HG03159 (cell line): ENCODE measurements at regions not wholly inside any gene's neighbourhood (a gene's known extent, or its start where the extent isn't known, plus 50 kb on each side); places are given as distances from the start of the nearest gene placed in this dataset.
A peak's percentile ranks its signal among the peaks of the same experiment; 100 is the strongest.

Source experiments
- ATAC-seq: cut with Tn5 transposase; IDR thresholded peaks from one replicate; pipeline ENCODE4 v1.9.1; 2021; ENCODE audit warnings: mild to moderate bottlenecking, moderate library complexity; ENCODE audit not compliant: unreplicated experiment

- no peak for ATAC-seq
Observed at GRCh38 chr3:135849827-135850226, 115.7 kb upstream of the PPP2R3A start.

- no peak for ATAC-seq
Observed at GRCh38 chr3:135851201-135852081, 114.1 kb upstream of the PPP2R3A start.

- ATAC-seq: no peak
Observed at GRCh38 chr3:135853981-135854380, 111.5 kb upstream of the PPP2R3A start.

- no peak for ATAC-seq
Observed at GRCh38 chr3:135860761-135861160, 104.8 kb upstream of the PPP2R3A start.

GRCh38 chr3:135862361-135862760, 103.2 kb upstream of the PPP2R3A start:
- ATAC-seq: no peak

- no peak for ATAC-seq
Observed at GRCh38 chr3:135864060-135864459, 101.5 kb upstream of the PPP2R3A start.

- ATAC-seq: peak; percentile 55
Observed at GRCh38 chr3:135865085-135865484, 100.4 kb upstream of the PPP2R3A start.

GRCh38 chr3:135865553-135865952, 100.0 kb upstream of the PPP2R3A start:
- ATAC-seq: peak; percentile 7

GRCh38 chr3:135867911-135868310, 97.6 kb upstream of the PPP2R3A start:
- no peak for ATAC-seq

GRCh38 chr3:135868801-135869200, 96.7 kb upstream of the PPP2R3A start:
- ATAC-seq: no peak

- no peak for ATAC-seq
Observed at GRCh38 chr3:135869439-135870105, 96.0 kb upstream of the PPP2R3A start.

GRCh38 chr3:135871311-135871710, 94.2 kb upstream of the PPP2R3A start:
- no peak for ATAC-seq

GRCh38 chr3:135874035-135874434, 91.5 kb upstream of the PPP2R3A start:
- ATAC-seq: no peak

- no peak for ATAC-seq
Observed at GRCh38 chr3:135878501-135878900, 87.0 kb upstream of the PPP2R3A start.

GRCh38 chr3:135885885-135886284, 79.6 kb upstream of the PPP2R3A start:
- no peak for ATAC-seq

GRCh38 chr3:135887220-135887619, 78.3 kb upstream of the PPP2R3A start:
- ATAC-seq: no peak

GRCh38 chr3:135889443-135889842, 76.1 kb upstream of the PPP2R3A start:
- no peak for ATAC-seq

GRCh38 chr3:135891121-135891520, 74.4 kb upstream of the PPP2R3A start:
- no peak for ATAC-seq

GRCh38 chr3:135895106-135895733, 70.3 kb upstream of the PPP2R3A start:
- no peak for ATAC-seq

- ATAC-seq: no peak
Observed at GRCh38 chr3:135895734-135896121, 69.8 kb upstream of the PPP2R3A start.

- no peak for ATAC-seq
Observed at GRCh38 chr3:135896613-135897012, 68.9 kb upstream of the PPP2R3A start.

GRCh38 chr3:135897715-135898114, 67.8 kb upstream of the PPP2R3A start:
- ATAC-seq: no peak
